ENCODE measurements at regions not wholly inside any gene's neighbourhood (a gene's known extent, or its start where the extent isn't known, plus 50 kb on each side); places are given as distances from the start of the nearest gene placed in this dataset.

DNA sequence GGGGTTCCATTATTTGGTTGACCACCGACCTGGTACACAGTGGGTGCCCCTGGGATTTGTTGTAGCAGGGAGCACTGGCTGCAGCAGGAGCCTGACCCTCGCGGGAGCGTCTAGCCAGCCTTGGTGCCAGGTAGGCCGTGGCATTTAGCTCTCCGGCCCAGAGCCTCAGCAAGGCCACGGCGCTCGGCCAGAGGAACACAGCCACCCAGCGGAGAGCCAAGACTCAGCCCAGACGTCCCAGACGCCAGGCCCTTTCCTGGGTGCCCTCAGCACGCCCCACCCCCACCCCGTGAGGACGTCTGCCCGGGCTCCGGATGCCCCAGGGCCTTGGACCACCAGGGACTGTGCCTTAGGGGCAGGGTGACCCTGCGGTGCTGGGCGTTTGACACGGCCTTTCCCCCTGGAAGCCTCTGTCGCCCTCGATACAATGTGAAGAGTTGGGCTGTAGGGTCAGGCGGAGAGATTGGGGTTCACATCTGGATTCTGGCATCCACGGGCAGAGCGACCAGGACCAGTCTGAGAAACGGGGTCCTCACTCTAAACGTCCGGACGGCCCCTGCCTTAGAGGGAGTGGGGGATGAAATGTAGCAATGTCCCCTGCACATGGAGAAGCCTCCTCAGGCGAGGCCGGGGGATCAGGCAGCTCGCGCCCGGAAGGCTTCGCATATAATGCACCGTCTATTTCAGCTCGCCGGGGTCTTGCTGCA is 99.2 kb upstream of the FGF3 start:
- Histone ChIP-seq H3K9ac (ENCODE audit: low read length) (no peak overlapping the region), H3K9me2 (replicated peaks; ENCODE audit: insufficient read depth, low read length) (no peaks in the 10 kb centered on the region), H3K27ac (ENCODE audit: low read depth, low read length) (no peak overlapping the region), H2AFZ (ENCODE audit: low read depth, low read length, severe bottlenecking) (no peak overlapping the region), H3K4me3 (ENCODE audit: insufficient read depth, low read length, poor library complexity, severe bottlenecking) (no peak overlapping the region), H3K36me3 (ENCODE audit: low read length) (no peaks in the 10 kb centered on the region), H4K20me1 (ENCODE audit: low read depth, low read length) (no peaks in the 10 kb centered on the region), H3K27me3 (ENCODE audit: low read length) (no peaks in the 10 kb centered on the region), H3K9me3 (ENCODE audit: insufficient read depth, low read length) (no peaks in the 10 kb centered on the region), H3K79me2 (ENCODE audit: insufficient read depth, low read length) (no peaks in the 10 kb centered on the region), H3F3A (ENCODE audit: insufficient read depth) (no peaks in the 10 kb centered on the region), H3K4me2 (ENCODE audit: low read depth, low read length, poor library complexity, severe bottlenecking) (no peak overlapping the region)
- TF ChIP-seq, protein P1, sequence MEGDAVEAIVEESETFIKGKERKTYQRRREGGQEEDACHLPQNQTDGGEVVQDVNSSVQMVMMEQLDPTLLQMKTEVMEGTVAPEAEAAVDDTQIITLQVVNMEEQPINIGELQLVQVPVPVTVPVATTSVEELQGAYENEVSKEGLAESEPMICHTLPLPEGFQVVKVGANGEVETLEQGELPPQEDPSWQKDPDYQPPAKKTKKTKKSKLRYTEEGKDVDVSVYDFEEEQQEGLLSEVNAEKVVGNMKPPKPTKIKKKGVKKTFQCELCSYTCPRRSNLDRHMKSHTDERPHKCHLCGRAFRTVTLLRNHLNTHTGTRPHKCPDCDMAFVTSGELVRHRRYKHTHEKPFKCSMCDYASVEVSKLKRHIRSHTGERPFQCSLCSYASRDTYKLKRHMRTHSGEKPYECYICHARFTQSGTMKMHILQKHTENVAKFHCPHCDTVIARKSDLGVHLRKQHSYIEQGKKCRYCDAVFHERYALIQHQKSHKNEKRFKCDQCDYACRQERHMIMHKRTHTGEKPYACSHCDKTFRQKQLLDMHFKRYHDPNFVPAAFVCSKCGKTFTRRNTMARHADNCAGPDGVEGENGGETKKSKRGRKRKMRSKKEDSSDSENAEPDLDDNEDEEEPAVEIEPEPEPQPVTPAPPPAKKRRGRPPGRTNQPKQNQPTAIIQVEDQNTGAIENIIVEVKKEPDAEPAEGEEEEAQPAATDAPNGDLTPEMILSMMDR (IDR thresholded peaks at IDR 0.05; ENCODE audit: insufficient read depth, low read length, poor library complexity, severe bottlenecking): no peak
- TF ChIP-seq EZH2phosphoT487 (conservative IDR thresholded peaks at IDR 0.05; ENCODE audit: low read length): no peak

DNA sequence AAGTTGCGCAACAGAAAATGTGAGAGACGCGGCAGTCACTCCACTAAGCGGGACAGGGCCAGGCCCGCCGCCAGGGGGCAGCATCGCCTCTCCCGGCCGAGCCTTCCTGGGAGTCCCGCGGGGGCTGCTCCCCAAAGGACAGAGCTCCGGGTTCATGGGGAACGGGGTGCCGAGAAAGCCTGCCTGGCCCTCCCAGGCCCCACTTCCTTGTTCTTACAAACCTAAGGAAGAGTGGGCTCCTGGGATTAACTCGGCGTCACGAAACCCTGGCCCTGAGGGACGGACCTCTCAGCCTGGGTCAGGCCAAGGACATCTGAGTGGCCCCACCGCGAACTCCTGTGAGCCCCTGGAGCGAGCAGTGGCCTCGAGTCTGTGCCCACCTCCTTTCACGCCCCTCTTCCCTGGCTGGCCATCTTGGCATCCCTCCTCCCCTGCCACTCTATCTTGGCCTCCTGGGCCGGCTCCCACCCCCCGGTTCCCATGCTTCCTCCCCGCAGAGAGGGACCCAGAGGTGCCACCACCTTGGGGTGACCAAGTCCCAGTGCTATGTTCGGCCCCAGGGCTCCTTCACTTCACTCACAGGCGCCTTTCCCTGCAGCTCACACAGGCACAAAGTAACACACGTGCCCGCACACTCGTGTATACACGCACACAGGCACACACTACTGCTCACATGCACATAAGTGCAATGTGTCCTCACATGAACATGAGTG is 99.9 kb upstream of the FGF3 start:
- Histone ChIP-seq H3K4me3 (ENCODE audit: insufficient read depth, low read length, poor library complexity, severe bottlenecking) (no peak overlapping the region), H3F3A (ENCODE audit: insufficient read depth) (no peaks in the 10 kb centered on the region), H3K27me3 (ENCODE audit: low read length) (no peaks in the 10 kb centered on the region), H3K9me2 (replicated peaks; ENCODE audit: insufficient read depth, low read length) (no peaks in the 10 kb centered on the region), H3K9me3 (ENCODE audit: insufficient read depth, low read length) (no peaks in the 10 kb centered on the region), H4K20me1 (ENCODE audit: low read depth, low read length) (no peaks in the 10 kb centered on the region), H3K27ac (ENCODE audit: low read depth, low read length) (no peak overlapping the region), H3K9ac (ENCODE audit: low read length) (no peak overlapping the region), H3K4me2 (ENCODE audit: low read depth, low read length, poor library complexity, severe bottlenecking) (no peak overlapping the region), H3K79me2 (ENCODE audit: insufficient read depth, low read length) (no peaks in the 10 kb centered on the region), H2AFZ (ENCODE audit: low read depth, low read length, severe bottlenecking) (no peak overlapping the region), H3K36me3 (ENCODE audit: low read length) (no peaks in the 10 kb centered on the region)
- TF ChIP-seq, protein P1 (IDR thresholded peaks at IDR 0.05; ENCODE audit: insufficient read depth, low read length, poor library complexity, severe bottlenecking): peak; percentile 75
- TF ChIP-seq EZH2phosphoT487 (conservative IDR thresholded peaks at IDR 0.05; ENCODE audit: low read length): no peak

DNA sequence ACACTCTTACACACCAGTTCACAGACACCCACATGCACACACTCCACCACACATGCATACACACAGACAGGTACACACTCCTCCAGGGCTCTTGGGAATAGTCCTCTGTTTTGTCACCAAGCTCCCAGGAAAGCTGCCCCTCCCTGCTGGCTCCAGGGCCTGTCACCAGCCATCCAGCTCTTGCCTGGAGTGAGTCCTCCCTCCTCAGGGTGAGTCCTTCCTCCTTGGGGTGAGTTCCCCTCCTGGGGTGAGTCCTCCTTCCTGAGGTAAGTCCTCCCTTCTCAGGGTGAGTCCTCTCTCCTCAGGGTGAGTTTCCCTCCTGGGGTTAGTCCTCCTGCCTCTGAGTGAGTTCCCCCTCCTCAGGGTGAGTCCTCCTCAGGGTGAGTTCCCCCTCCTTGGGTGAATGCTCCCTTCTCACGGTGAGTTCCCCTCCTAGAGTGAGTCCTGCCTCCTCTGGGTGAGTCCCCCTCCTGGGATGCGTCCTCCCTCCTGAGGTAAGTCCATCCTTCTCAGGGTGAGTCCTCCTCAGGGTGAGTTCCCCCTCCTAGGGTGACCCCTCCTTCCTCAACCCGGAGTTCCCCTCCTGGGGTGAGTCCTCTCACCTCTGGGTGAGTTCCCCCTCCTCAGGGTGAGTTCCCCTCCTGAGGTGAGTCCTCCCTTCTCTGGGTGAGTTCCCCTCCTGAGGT is 100.6 kb upstream of the FGF3 start:
- Histone ChIP-seq H3K9me2 (replicated peaks; ENCODE audit: insufficient read depth, low read length) (no peaks in the 10 kb centered on the region), H3K27me3 (ENCODE audit: low read length) (no peaks in the 10 kb centered on the region)
- TF ChIP-seq EZH2phosphoT487 (conservative IDR thresholded peaks at IDR 0.05; ENCODE audit: low read length): no peak
- TF ChIP-seq, protein P1 (IDR thresholded peaks at IDR 0.05; ENCODE audit: insufficient read depth, low read length, poor library complexity, severe bottlenecking): no peak

More for the DNA sequence above, 100.6 kb upstream of the FGF3 start:
- Histone ChIP-seq H3K4me3 (ENCODE audit: insufficient read depth, low read length, poor library complexity, severe bottlenecking) (no peak overlapping the region), H3K27ac (ENCODE audit: low read depth, low read length) (no peak overlapping the region), H3K36me3 (ENCODE audit: low read length) (no peaks in the 10 kb centered on the region), H4K20me1 (ENCODE audit: low read depth, low read length) (no peaks in the 10 kb centered on the region), H3K9me3 (ENCODE audit: insufficient read depth, low read length) (no peaks in the 10 kb centered on the region), H2AFZ (ENCODE audit: low read depth, low read length, severe bottlenecking) (no peak overlapping the region), H3K79me2 (ENCODE audit: insufficient read depth, low read length) (no peaks in the 10 kb centered on the region), H3K9ac (ENCODE audit: low read length) (no peak overlapping the region), H3K4me2 (ENCODE audit: low read depth, low read length, poor library complexity, severe bottlenecking) (no peak overlapping the region), H3F3A (ENCODE audit: insufficient read depth) (no peaks in the 10 kb centered on the region)
